Endothelial cell of umbilical vein (primary cell): ENCODE measurements at regions not wholly inside any gene's neighbourhood (a gene's known extent, or its start where the extent isn't known, plus 50 kb on each side); places are given as distances from the start of the nearest gene placed in this dataset.

ENCODE experiments used
- BruUV-seq: library from RNA; stranded (reverse); fragments of 400-500 nt; replicated peaks from 2 replicates; lab custom pipeline; 2021; lab: Mats Ljungman, UMichigan
- CTCF ChIA-PET: fragments of 300-600, 350-600 bp; sonication (Branson Sonifier 250); formaldehyde crosslinking; loops from one replicate; lab custom pipeline; 2021; ENCODE audit warnings: antibody characterized with exemption, inconsistent platforms; lab: Charles Lee
- POLR2A ChIA-PET: fragments of 300-600, 350-600 bp; sonication (Branson Sonifier 250); formaldehyde crosslinking; loops from one replicate; lab custom pipeline; 2021; ENCODE audit warnings: antibody characterized with exemption, inconsistent platforms; lab: Charles Lee
- DNase-seq: peaks from one replicate; pipeline ENCODE4 v3.0.0-alpha.2; 2011; ENCODE audit warnings: low read depth, low spot score
- FAIRE-seq: peaks from 2 replicates; lab custom pipeline; 2011; peaks lifted over from hg19 to GRCh38; lab: Jason Lieb, UNC
- H2AFZ ChIP-seq: 2 replicates; pipeline ENCODE4 v1.6.0; 2012; ENCODE audit warnings: low read depth, low read length, control low read depth, inconsistent platforms
- H3K27ac ChIP-seq: 2 replicates; pipeline ENCODE4 v1.5.1; 2011; ENCODE audit warnings: low read depth, mild to moderate bottlenecking, control low read depth, low read length, moderate library complexity; ENCODE audit not compliant: insufficient read depth
- H3K27me3 ChIP-seq, 2 experiments: 2 replicates each; pipeline versions ENCODE4 v1.6.0 to v1.6.1; 2011; ENCODE audit warnings: low read length in 2 of 2, mixed read lengths in 1 of 2; ENCODE audit not compliant: control insufficient read depth in 2 of 2, insufficient read depth in 2 of 2
- H3K36me3 ChIP-seq, 2 experiments: 2 replicates in 1 of 2; 3 replicates in 1 of 2; pipeline ENCODE4 v1.5.1; 2011; ENCODE audit warnings: low read length in 2 of 2, mild to moderate bottlenecking in 1 of 2, moderate library complexity in 1 of 2; ENCODE audit not compliant: control insufficient read depth in 2 of 2, insufficient read depth in 2 of 2; ENCODE audit errors: extremely low read depth in 1 of 2
- H3K4me1 ChIP-seq: 3 replicates; pipeline ENCODE4 v1.5.1; 2011; ENCODE audit warnings: mild to moderate bottlenecking, low read length; ENCODE audit not compliant: control insufficient read depth, insufficient read depth; ENCODE audit errors: extremely low read depth
- H3K4me2 ChIP-seq: 2 replicates; pipeline ENCODE4 v1.6.1; 2011; ENCODE audit warnings: low read length, control low read depth, mixed read lengths; ENCODE audit not compliant: insufficient read depth
- H3K4me3 ChIP-seq, 3 experiments: fragments of 200-600 bp in 1 of 3; sonication (generic), shearing (Covaris generic) in 1 of 3; replicated peaks in 1 of 3; 2 replicates each; pipeline ENCODE4 v1.5.1; 2011 to 2016; ENCODE audit warnings: control low read depth in 3 of 3, low read length in 3 of 3, mild to moderate bottlenecking in 2 of 3, inconsistent platforms in 1 of 3, low read depth in 1 of 3, moderate library complexity in 1 of 3; ENCODE audit not compliant: insufficient read depth in 1 of 3
- H3K79me2 ChIP-seq: 2 replicates; pipeline ENCODE4 v1.6.0; 2012; ENCODE audit warnings: low read length, inconsistent platforms; ENCODE audit not compliant: control insufficient read depth, insufficient read depth
- H3K9ac ChIP-seq: replicated peaks from 2 replicates; pipeline ENCODE3; 2011; ENCODE audit warnings: low read length, control low read depth; ENCODE audit not compliant: insufficient read depth; ENCODE audit errors: extremely low read depth
- H3K9me1 ChIP-seq: replicated peaks from 3 replicates; pipeline ENCODE4 v1.6.0; 2011; ENCODE audit warnings: mild to moderate bottlenecking, low read length; ENCODE audit not compliant: control insufficient read depth, insufficient read depth; ENCODE audit errors: extremely low read depth
- H3K9me3 ChIP-seq: replicated peaks from 2 replicates; pipeline ENCODE4 v1.5.1; 2012; ENCODE audit warnings: low read length, inconsistent platforms; ENCODE audit not compliant: control insufficient read depth, insufficient read depth
- H4K20me1 ChIP-seq: replicated peaks from 2 replicates; pipeline ENCODE3; 2011; ENCODE audit warnings: mild to moderate bottlenecking, low read length; ENCODE audit not compliant: control insufficient read depth, insufficient read depth; ENCODE audit errors: extremely low read depth
- CTCF ChIP-seq, 2 donors: IDR thresholded peaks; 1 replicate in 1 of 2; 2 replicates in 1 of 2; pipeline ENCODE4 v1.5.1; 2011; ENCODE audit warnings: low read length in 2 of 2, mild to moderate bottlenecking in 2 of 2, moderate library complexity in 2 of 2, control low read depth in 1 of 2, inconsistent platforms in 1 of 2, low read depth in 1 of 2; ENCODE audit not compliant: insufficient read depth in 1 of 2; ENCODE audit errors: extremely low read depth in 1 of 2
- EZH2 ChIP-seq: IDR thresholded peaks from 2 replicates; pipeline ENCODE4 v1.6.1; 2012; ENCODE audit warnings: borderline replicate concordance, low read depth, mild to moderate bottlenecking, moderate library complexity, low read length, inconsistent platforms; ENCODE audit not compliant: severe bottlenecking
- FOS ChIP-seq: IDR thresholded peaks from 2 replicates; pipeline ENCODE4 v1.6.1; 2011; ENCODE audit warnings: mild to moderate bottlenecking, low read length, moderate library complexity, borderline replicate concordance; ENCODE audit not compliant: insufficient read depth
- GATA2 ChIP-seq: IDR thresholded peaks from 2 replicates; pipeline ENCODE4 v1.7.0; 2011; ENCODE audit warnings: low read depth, mild to moderate bottlenecking, moderate library complexity, mixed read lengths, low read length; ENCODE audit not compliant: insufficient read length, insufficient read depth
- JUN ChIP-seq: IDR thresholded peaks from 2 replicates; pipeline ENCODE4 v1.6.1; 2011; ENCODE audit warnings: borderline replicate concordance, low read depth; ENCODE audit not compliant: insufficient read length, insufficient read depth
- MAX ChIP-seq: IDR thresholded peaks from 2 replicates; pipeline ENCODE4 v1.6.1; 2011; ENCODE audit not compliant: insufficient read depth, insufficient read length
- MYC ChIP-seq: IDR thresholded peaks from one replicate; pipeline ENCODE4 v1.6.1; 2011; ENCODE audit warnings: mild to moderate bottlenecking, low read depth, low read length
- POLR2A ChIP-seq: IDR thresholded peaks from 2 replicates; pipeline ENCODE4 v1.6.1; 2012; ENCODE audit warnings: low read depth, mild to moderate bottlenecking, control low read depth, low read length
- POLR2AphosphoS5 ChIP-seq: IDR thresholded peaks from 2 replicates; pipeline ENCODE4 v1.6.1; 2012; ENCODE audit warnings: low read depth, mild to moderate bottlenecking, control low read depth, low read length, moderate library complexity; ENCODE audit not compliant: insufficient read depth
- dilution Hi-C: fragments of 300-500 bp; cut with MboI; formaldehyde crosslinking; loops from one replicate; pipeline ENCODE4 v1.15.0; 2019; ENCODE audit warnings: low sequenced_read_pairs; ENCODE audit not compliant: extremely low pct_ligation_motif_present
- intact Hi-C: fragments of 100-400 bp; cut with micrococcal nuclease; formaldehyde crosslinking; loops from one replicate; pipeline ENCODE4 v1.10.0; 2022

GRCh38 chr4:79250887-79251286, 75.0 kb downstream of the NAA11 start:
- ChIA-PET CTCF (no interaction called here), POLR2A (no interaction called here)
- Histone ChIP-seq H3K79me2 (no peaks in the 10 kb centered on the region), H3K27ac (no peak overlapping the region), H3K27me3 (no peaks in the 10 kb centered on the region), H4K20me1 (no peaks in the 10 kb centered on the region), H2AFZ (no peak overlapping the region), H3K36me3 (no peaks in the 10 kb centered on the region), H3K4me1 (no peaks in the 10 kb centered on the region), H3K9me3 (no peaks in the 10 kb centered on the region), H3K4me3 (no peak overlapping the region), H3K9ac (no peak overlapping the region), H3K4me2 (no peak overlapping the region), H3K9me1 (no peaks in the 10 kb centered on the region)
- DNase-seq (no peak), FAIRE-seq (no peak)
- intact Hi-C loops (no loop called here), dilution Hi-C loops (no loop called here)
- no peak for TF ChIP-seq CTCF (IDR thresholded peaks at IDR 0.05; ENCODE audit: extremely low read depth in 1 of 2, insufficient read depth in 1 of 2, low read depth in 1 of 2, low read length in 2 of 2)
- TF ChIP-seq MYC = no peak
- no peak for TF ChIP-seq POLR2AphosphoS5
- no peak for TF ChIP-seq MAX
- TF ChIP-seq POLR2A = no peak
- no peak for TF ChIP-seq FOS
- TF ChIP-seq JUN = no peak
- no peak for TF ChIP-seq GATA2
- TF ChIP-seq EZH2 = no peak
- BruUV-seq = no TSS peak
